GM18505 (cell line): ENCODE measurements at regions not wholly inside any gene's neighbourhood (a gene's known extent, or its start where the extent isn't known, plus 50 kb on each side); places are given as distances from the start of the nearest gene placed in this dataset.
"Not testable (repeated sequence)": the region's sequence is repeated elsewhere in the genome, so short reads cannot be mapped to it uniquely, and the experiment has no call there.

ENCODE experiments used
- ATAC-seq: cut with Tn5 transposase; IDR thresholded peaks from one replicate; pipeline ENCODE4 v1.9.1; 2021; ENCODE audit not compliant: unreplicated experiment
- POLR2A ChIP-seq: IDR thresholded peaks from 4 replicates; pipeline ENCODE4 v1.6.1; 2011; ENCODE audit warnings: borderline replicate concordance; ENCODE audit not compliant: insufficient read depth, insufficient read length; ENCODE audit errors: extremely low read depth

DNA sequence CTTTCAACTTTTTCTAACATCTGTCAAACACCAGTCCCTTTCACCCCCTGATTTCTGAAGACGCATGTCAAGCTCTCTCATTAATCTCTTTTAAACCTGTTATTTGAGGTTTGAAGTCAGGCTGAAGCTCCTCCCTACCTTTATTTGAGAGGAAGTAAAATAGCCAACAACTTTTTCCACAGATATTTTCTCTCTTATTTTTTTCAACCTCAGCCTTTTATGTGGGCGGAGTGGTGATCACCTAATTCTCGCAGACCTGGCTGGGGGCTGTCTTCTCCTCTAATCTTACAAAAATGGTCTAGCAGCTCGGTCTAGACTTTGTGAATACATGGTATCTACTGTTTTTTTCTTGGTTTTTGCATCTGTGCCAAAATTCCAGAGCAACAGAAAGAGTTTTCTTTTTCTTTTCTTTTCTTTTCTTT lies 395.7 kb upstream of the ACTBL2 start:
- no peak for ATAC-seq
- TF ChIP-seq POLR2A = no peak

- no peak for ATAC-seq
- no peak for TF ChIP-seq POLR2A
These were observed 388.9 kb upstream of the ACTBL2 start for GRCh38 chr5:57871496-57871895.

DNA sequence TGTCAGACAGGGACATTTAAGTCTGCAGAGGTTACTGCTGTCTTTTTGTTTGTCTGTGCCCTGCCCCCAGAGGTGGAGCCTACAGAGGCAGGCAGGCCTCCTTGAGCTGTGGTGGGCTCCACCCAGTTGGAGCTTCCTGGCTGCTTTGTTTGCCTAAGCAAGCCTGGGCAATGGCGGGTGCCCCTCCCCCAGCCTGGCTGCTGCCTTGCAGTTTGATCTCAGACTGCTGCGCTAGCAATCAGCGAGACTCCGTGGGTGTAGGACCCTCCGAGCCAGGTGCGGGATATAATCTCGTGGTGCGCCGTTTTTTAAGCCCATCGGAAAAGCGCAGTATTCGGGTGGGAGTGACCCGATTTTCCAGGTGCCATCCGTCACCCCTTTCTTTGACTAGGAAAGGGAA lies 387.7 kb upstream of the ACTBL2 start:
- ATAC-seq = not testable (repeated sequence)

DNA sequence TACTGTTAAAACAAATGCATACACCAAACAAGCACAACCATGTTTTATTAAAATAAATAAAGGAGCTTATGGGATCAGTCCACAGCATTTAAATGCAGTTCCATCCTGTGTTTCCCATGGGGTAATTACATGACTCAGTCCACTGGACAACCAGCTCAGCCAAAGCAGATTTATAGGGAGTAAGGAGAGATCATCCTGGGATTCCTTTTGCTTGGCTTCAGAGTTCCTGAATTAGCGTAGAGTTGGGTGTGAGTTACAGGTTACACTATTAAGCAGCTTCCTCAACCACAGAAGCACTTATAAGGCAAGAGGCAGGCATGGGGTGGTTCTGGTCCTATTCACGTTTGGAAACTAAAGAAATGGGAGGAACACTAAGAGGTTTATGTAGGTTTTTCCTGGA lies 381.1 kb upstream of the ACTBL2 start:
- no peak for TF ChIP-seq POLR2A
- no peak for ATAC-seq

- no peak for TF ChIP-seq POLR2A
- ATAC-seq = no peak
These were observed 380.3 kb upstream of the ACTBL2 start for GRCh38 chr5:57862942-57863341.

DNA sequence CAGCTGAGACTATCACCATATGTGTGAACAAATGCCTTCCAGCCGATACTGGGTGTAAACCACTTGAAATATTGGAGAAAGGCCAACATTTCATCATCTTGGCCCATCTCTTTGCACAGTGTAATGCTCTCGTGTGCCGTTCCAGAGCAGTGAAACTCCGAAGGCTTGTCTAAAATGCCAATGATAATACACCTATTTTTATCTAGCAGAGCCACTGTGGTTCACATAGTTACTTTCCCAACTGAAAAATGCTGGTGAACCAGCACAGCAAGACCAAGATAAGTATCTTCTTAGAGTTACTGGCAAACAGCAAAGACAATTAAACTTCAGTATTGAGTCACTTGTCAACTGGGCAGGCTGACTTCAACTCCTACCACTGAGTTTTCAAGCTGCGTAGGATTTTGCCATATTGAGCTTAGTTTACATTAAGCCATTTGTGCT lies 379.9 kb upstream of the ACTBL2 start:
- no peak for TF ChIP-seq POLR2A
- no peak for ATAC-seq

- TF ChIP-seq POLR2A = no peak
- no peak for ATAC-seq
These were observed 377.0 kb upstream of the ACTBL2 start for GRCh38 chr5:57859626-57860025.

DNA sequence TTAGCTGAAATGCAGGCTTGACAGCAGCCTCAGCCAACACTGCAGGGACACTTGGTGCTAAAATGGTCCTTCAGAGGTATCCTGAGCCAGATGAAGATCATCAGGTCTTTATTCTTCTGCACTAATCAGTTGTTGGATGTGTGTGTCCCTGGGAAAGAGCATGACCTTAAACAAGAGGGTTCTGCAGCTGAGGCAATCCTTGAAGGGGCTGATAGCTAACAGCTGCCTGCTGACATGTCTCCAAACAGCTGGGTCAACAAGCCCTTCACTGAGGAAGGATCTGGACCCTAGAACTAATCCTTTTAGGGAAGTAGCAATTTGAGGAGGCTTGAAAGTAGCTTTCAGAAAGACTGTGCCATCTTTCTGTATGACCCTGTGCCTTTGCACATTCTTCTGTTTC lies 376.3 kb upstream of the ACTBL2 start:
- no peak for TF ChIP-seq POLR2A
- ATAC-seq = no peak

- no peak for TF ChIP-seq POLR2A
- ATAC-seq = no peak
These were observed 375.1 kb upstream of the ACTBL2 start for GRCh38 chr5:57857696-57858095.

GRCh38 chr5:57855831-57856230 lies 373.2 kb upstream of the ACTBL2 start:
- no peak for ATAC-seq
- no peak for TF ChIP-seq POLR2A

DNA sequence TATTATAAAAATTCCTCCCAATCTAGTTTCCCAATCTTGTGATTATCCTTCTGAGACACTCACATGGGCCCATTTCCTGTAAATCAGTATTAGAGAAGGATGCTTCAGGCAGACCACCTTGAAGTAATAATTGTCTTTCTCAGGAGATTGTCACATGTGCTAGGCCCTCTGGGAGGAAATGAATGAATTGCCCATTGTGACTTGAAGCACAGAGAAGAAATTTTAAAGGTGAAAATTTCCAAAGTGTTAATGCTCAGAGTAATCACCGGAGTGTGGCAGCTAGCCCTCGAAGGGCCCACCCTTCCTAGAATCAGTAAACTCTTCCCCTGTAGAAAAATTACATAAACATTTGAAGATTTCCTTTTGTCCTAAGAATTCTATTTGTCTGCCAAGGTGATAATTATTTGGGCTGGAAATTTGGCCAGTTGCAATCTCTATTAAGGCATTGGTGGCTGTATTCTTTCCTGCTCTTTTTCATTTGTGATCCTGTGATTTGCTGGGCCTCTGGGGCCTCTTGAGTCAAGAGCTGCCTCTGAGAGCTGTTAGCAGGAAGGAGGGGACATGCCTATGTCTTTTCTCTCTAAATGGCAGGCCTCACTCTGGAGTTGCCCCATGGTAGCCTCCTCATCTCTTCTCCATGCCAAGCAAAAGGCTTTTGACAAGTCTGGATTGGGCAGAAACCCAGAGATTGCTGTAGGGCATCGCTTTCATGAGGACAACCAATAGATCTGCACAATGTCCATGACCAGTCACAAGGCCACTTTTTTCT lies 371.5 kb upstream of the ACTBL2 start:
- TF ChIP-seq POLR2A = no peak
- ATAC-seq = no peak

GRCh38 chr5:57850109-57850508 lies 367.5 kb upstream of the ACTBL2 start:
- ATAC-seq = no peak
- TF ChIP-seq POLR2A = no peak

GRCh38 chr5:57845025-57845424 lies 362.4 kb upstream of the ACTBL2 start:
- no peak for TF ChIP-seq POLR2A
- ATAC-seq = no peak

- no peak for TF ChIP-seq POLR2A
These were observed 361.8 kb upstream of the ACTBL2 start for GRCh38 chr5:57844410-57844809.

DNA sequence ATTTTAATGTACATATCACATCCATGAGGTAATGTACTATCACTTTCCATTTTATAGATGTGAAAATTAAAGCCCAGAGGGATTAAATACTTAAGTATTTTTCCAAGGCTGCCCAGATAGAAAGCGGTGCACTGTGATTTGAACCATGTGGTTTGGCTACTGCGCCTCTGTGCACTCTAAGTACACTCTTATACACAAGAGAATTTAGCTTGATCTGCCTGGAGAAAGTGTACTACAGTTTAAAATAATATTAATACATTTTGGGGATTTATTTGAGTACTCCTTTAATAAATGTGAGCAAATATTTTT lies 360.4 kb upstream of the ACTBL2 start:
- no peak for ATAC-seq
- TF ChIP-seq POLR2A = no peak

More at GRCh38 chr5:57844410-57844809, 361.8 kb upstream of the ACTBL2 start:
- no peak for ATAC-seq
